Astrocyte (in vitro differentiated cells and primary cell): ENCODE measurements at regions not wholly inside any gene's neighbourhood (a gene's known extent, or its start where the extent isn't known, plus 50 kb on each side); places are given as distances from the start of the nearest gene placed in this dataset.

Source experiments
- CTCF ChIP-seq: IDR thresholded peaks from 2 replicates; pipeline ENCODE4 v1.5.1; 2011; ENCODE audit warnings: low read depth, mild to moderate bottlenecking, inconsistent platforms, low read length, moderate library complexity; ENCODE audit not compliant: insufficient read depth
- EZH2 ChIP-seq: IDR thresholded peaks from 2 replicates; pipeline ENCODE4 v1.6.1; 2012; ENCODE audit warnings: mild to moderate bottlenecking, low read length, inconsistent platforms; ENCODE audit not compliant: insufficient read depth

GRCh38 chr13:90305796-90306195, 1041.7 kb upstream of the MIR17HG start:
- TF ChIP-seq CTCF (no peak), EZH2 (no peak)
